K562 (cell line): ENCODE measurements at regions not wholly inside any gene's neighbourhood (a gene's known extent, or its start where the extent isn't known, plus 50 kb on each side); places are given as distances from the start of the nearest gene placed in this dataset.

Experiments
- CHD4 ChIP-seq: fragments of 200-600 bp; sonication (generic); IDR thresholded peaks from 3 replicates; pipeline ENCODE4 v1.6.1; 2012; ENCODE audit warnings: low read depth, mild to moderate bottlenecking, mixed read lengths, low read length, inconsistent platforms; ENCODE audit not compliant: insufficient read depth, insufficient replicate concordance, poor library complexity, severe bottlenecking
- CTCF ChIP-seq, 3 experiments: IDR thresholded peaks in 2 of 3; conservative IDR thresholded peaks in 1 of 3; 2 replicates each; pipeline ENCODE4 v1.5.1; 2011 to 2012; ENCODE audit warnings: low read length in 3 of 3, mild to moderate bottlenecking in 3 of 3, control low read depth in 2 of 3, improper control_type of control experiment in 1 of 3, inconsistent platforms in 1 of 3, low read depth in 1 of 3, mixed read lengths in 1 of 3, moderate library complexity in 1 of 3; ENCODE audit not compliant: insufficient read depth in 2 of 3
- ELF1 ChIP-seq: fragments of 200-800 bp; sonication (Bioruptor generic); IDR thresholded peaks from 2 replicates; pipeline ENCODE4 v1.6.1; 2016; ENCODE audit warnings: missing genetic modification characterization, missing compliant biosample characterization
- GMEB1 ChIP-seq: fragments of 250-450 bp; sonication (Bioruptor Pico); IDR thresholded peaks from 2 replicates; pipeline ENCODE4 v1.4.0; 2020; ENCODE audit warnings: mild to moderate bottlenecking
- KLF16 ChIP-seq: IDR thresholded peaks from 2 replicates; pipeline ENCODE4 v1.6.1; 2016; ENCODE audit warnings: antibody characterized with exemption
- LARP7 ChIP-seq: fragments of 450-650 bp; IDR thresholded peaks from 2 replicates; pipeline ENCODE4 v1.6.1; 2016
- MAX ChIP-seq: sonication (generic); formaldehyde crosslinking; IDR thresholded peaks from 2 replicates; pipeline ENCODE4 v1.9.0; 2022; ENCODE audit warnings: mild to moderate bottlenecking, missing genetic modification reagents
- MYC ChIP-seq, 2 experiments: fragments of 250-450 bp in 1 of 2; sonication (Bioruptor Pico) in 1 of 2; IDR thresholded peaks; 2 replicates each; pipeline versions ENCODE4 v1.5.1 to v1.6.1; 2012 to 2021; ENCODE audit warnings: low read depth in 2 of 2, borderline replicate concordance in 1 of 2, improper control_type of control experiment in 1 of 2, low read length in 1 of 2, mild to moderate bottlenecking in 1 of 2, moderate library complexity in 1 of 2
- NCOR1 ChIP-seq: fragments of 450-650 bp; IDR thresholded peaks from 2 replicates; pipeline ENCODE4 v1.6.1; 2016; ENCODE audit warnings: mild to moderate bottlenecking, moderate library complexity
- PATZ1 ChIP-seq: fragments of 250-450 bp; sonication (Bioruptor Pico); IDR thresholded peaks from 2 replicates; pipeline ENCODE4 v1.5.0; 2020; ENCODE audit warnings: mild to moderate bottlenecking, borderline replicate concordance
- TCF7L2 ChIP-seq: fragments of 150-350 bp; IDR thresholded peaks from 2 replicates; pipeline ENCODE4 v1.6.1; 2016; ENCODE audit warnings: low read depth, mild to moderate bottlenecking, low read length, moderate library complexity
- TEAD4 ChIP-seq, 2 experiments: sonication (generic) in 1 of 2; formaldehyde crosslinking in 1 of 2; IDR thresholded peaks; 2 replicates each; pipeline versions ENCODE4 v1.6.1 to v1.8.0; 2012 to 2022; ENCODE audit warnings: borderline replicate concordance in 1 of 2, inconsistent platforms in 1 of 2, low read length in 1 of 2, mild to moderate bottlenecking in 1 of 2, missing genetic modification reagents in 1 of 2
- YY1 ChIP-seq, 3 experiments: IDR thresholded peaks; 2 replicates each; pipeline ENCODE4 v1.6.1; 2011; ENCODE audit warnings: low read length in 2 of 3, mild to moderate bottlenecking in 2 of 3, moderate library complexity in 2 of 3, borderline replicate concordance in 1 of 3, control low read depth in 1 of 3, low read depth in 1 of 3; ENCODE audit not compliant: insufficient read depth in 3 of 3, insufficient replicate concordance in 2 of 3, control insufficient read depth in 1 of 3, insufficient read length in 1 of 3; ENCODE audit errors: extremely low read depth in 1 of 3
- ZNF274 ChIP-seq: IDR thresholded peaks from 2 replicates; pipeline ENCODE4 v1.6.1; 2011; ENCODE audit warnings: low read depth, mild to moderate bottlenecking, low read length, moderate library complexity, borderline replicate concordance

GRCh38 chr2:199603721-199604291 lies 146.1 kb upstream of the SATB2 start:
- TF ChIP-seq LARP7 (no peak), ELF1 (tag) (no peak), ZNF274 (no peak), KLF16 (no peak), MYC (IDR thresholded peaks at IDR 0.05; ENCODE audit: low read depth, low read length) (no peak), MYC (CRISPR knock-in tag; IDR thresholded peaks at IDR 0.05; ENCODE audit: borderline replicate concordance, low read depth) (no peak), NCOR1 (no peak), TEAD4 (IDR thresholded peaks at IDR 0.05; ENCODE audit: low read length) (no peak), TEAD4 (CRISPR knock-in tag; IDR thresholded peaks at IDR 0.05; ENCODE audit: borderline replicate concordance) (no peak), TCF7L2 (no peak), MAX (CRISPR knock-in tag) (no peak), YY1 (IDR thresholded peaks at IDR 0.05; ENCODE audit: borderline replicate concordance in 1 of 3, control insufficient read depth in 1 of 3, extremely low read depth in 1 of 3, insufficient read depth in 3 of 3, insufficient read length in 1 of 3, insufficient replicate concordance in 2 of 3, low read depth in 1 of 3, low read length in 2 of 3) (no peak), CTCF (IDR thresholded peaks at IDR 0.05 in 2 of 3, conservative IDR thresholded peaks at IDR 0.05 in 1 of 3; ENCODE audit: insufficient read depth in 2 of 3, low read depth in 1 of 3, low read length in 3 of 3) (no peak), GMEB1 (CRISPR knock-in tag) (no peak), PATZ1 (CRISPR knock-in tag) (no peak), CHD4 (no peak)
